NCI-H446 (cell line): ENCODE measurements at regions not wholly inside any gene's neighbourhood (a gene's known extent, or its start where the extent isn't known, plus 50 kb on each side); places are given as distances from the start of the nearest gene placed in this dataset.
"Not testable (repeated sequence)": the region's sequence is repeated elsewhere in the genome, so short reads cannot be mapped to it uniquely, and the experiment has no call there.

ENCODE experiments used
- DNase-seq, 2 experiments: peaks; one replicate each; lab custom pipeline; 2025; lab: John Stamatoyannopoulos, UW

- no peak for DNase-seq
Observed at GRCh38 chr12:126447346-126447745, 1382.1 kb downstream of the AACS start.

DNA sequence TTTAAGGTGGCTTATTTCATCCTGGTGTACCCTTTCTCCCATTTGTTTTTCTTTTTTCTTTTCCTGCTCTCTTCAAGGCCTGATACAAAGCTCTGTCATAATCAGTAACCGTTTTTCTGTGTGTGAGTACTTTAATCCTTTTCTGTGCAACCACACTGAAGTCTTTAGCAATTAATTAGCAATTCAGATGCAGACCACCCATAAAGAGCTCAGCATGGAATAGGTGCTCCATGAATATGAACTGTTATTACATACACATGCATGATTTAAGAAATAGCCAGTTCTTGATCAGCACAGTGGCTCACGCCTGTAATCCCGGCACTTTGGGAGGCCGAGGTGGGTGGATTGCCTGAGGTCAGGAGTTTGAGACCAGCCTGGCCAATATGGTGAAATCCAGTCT is 1386.6 kb downstream of the AACS start:
- DNase-seq = no peak

DNA sequence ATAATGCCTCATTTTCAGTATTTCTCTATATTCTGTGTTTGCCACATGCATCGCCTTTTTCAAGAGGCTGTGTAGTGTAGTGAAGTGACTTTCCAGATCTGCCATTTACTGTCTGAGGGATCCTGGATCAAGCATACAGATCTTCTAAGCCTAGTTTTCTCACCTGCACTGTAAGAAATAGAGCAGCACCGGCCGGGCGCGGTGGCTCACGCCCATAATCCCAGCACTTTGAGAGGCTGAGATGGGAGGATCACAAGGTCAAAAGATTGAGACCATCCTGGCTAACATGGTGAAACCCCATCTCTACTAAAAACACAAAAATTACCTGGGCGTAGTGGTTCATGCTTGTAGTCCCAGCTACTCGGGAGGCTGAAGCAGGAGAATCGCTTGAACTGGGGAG is 1387.5 kb downstream of the AACS start:
- DNase-seq = not testable (repeated sequence)

GRCh38 chr12:126454581-126454980 is 1389.3 kb downstream of the AACS start:
- DNase-seq = no peak

- DNase-seq = no peak
Observed at GRCh38 chr12:126457776-126458175, 1392.5 kb downstream of the AACS start.

GRCh38 chr12:126464153-126464552 is 1398.9 kb downstream of the AACS start:
- no peak for DNase-seq

- no peak for DNase-seq
Observed at GRCh38 chr12:126469211-126469610, 1404.0 kb downstream of the AACS start.

DNA sequence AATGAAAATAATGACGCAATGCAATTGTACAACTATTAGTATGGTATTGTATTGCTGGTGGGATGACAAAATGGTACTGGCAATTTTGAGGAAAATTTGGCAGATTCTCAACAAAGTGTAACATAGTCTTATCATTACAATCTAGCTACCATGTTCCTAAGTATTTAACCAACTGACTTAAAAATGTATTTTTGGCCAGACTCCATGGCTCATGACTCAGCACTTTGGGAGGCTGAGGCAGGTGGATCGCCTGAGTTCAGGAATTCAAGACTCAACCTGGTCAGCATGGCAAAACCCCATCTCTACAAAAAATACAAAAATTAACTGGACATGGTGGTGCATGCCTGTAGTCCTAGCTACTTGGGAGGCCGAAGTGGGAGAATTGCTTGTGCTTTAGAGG is 1409.5 kb downstream of the AACS start:
- DNase-seq = no peak

- no peak for DNase-seq
Observed at GRCh38 chr12:126480451-126480850, 1415.2 kb downstream of the AACS start.

DNA sequence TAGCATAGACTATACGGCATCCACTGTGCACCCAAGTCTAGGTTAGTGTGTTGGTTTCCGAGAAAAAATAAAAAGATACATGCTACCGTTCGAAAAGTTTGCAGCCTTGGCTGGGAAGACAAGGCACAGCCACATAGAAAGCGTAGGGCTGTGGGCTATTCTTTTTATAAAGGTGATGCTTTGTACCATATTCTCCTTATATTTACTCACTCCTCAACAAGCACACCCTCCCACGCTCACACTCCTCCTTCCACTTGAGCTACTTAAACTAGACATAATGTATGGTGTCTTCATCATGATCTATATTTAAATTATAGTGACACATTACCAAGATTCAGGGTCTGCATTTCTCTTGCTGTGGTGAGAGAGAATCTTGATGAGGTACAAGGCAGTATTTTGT is 1416.5 kb downstream of the AACS start:
- no peak for DNase-seq

DNA sequence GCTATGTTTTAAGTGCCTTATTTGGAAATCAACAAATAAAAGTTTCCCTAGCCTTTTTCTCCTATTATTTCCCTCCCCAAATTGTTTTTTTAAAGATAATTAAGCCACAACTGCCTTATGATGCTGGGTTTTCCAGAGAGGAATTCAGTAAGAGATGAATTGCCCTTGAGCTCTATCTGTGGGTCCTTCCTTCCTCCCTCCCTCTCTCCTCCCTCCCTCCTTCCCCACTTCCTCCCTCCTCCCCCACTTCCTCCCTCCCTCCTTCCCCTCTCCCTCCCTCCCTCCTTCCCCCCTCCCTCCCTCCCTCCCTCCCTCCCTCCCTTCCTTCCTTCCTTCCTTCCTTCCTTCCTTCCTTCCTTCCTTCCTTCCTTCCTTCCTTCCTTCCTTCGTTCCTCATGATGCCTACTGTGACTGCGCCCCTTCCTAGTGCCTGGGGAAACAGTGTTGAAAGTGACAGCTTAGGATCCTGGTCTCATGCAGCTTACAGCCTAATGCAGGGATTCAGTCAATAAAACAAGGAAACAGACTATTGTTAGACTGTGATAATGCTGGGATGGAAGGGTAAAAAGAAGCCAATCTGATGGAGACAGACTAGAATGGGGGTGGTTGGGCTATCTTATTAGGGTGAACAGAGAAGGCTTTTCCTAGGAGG is 1417.1 kb downstream of the AACS start:
- DNase-seq = no peak

DNA sequence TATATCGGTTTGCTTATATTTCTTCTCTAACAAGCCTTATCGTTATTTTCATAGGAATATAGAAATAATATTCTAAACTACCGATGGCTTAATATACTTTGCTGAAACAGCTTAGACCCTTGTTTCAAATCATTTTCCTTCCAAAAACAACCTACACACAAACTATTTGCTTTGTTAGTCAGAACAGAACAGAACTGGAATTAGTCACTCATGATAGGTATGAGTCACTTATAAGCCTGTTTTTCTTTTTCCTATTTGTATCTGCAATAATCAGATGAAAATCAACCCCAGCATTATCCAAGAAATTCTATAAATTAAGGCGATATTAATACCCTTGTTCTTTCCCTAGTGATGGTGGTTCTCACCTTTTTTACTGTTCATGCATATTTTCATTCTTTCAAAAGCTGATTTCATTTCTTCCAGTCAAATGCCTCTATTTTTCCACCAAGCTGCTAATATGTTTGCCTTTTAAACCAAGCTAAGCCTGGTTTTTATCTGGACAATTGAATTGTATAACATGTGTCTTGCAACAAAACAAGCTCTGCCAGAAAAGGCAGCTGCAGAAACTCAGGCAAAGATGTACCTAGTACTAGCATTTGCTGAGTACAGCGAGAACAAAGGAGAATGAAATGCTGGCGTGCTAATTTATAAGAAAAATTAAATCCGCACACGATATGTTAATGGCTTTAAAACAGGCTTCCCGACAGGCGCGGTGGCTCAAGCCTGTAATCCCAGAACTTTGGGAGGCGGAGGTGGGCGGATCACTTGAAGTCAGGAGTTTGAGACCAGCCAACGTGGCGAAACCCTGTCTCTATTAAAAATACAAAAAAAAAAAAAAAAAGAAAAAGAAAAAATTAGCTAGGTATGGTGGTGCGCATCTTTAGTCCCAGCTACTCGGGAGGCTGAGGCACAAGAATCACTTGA is 1418.2 kb downstream of the AACS start:
- no peak for DNase-seq

DNA sequence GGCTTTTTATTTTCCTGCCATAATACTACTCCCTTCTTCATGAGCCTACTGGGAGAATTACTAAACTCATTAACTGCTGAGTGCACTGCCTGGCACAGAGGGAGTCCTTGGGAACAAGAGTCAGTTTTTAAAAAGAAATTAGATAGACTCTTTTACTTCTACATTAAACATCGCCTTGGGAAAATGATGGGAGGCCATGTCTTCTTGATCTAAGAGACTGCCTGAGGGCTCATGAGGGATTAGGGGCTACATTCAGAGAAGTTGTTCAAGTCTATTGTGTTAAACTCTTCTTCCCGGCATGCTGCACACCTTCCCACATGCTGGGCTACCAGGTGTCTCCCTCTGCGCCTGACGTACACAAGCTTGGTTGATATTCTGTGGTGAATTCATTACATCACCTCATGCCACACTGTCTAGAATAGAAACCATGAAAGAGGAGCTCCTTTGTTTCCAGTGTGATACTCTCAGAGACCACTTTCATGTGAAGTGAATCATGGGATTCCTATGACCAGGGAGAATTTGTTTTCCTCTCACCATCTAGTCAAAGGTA is 1422.3 kb downstream of the AACS start:
- no peak for DNase-seq

- no peak for DNase-seq
Observed at GRCh38 chr12:126488806-126489205, 1423.6 kb downstream of the AACS start.

DNA sequence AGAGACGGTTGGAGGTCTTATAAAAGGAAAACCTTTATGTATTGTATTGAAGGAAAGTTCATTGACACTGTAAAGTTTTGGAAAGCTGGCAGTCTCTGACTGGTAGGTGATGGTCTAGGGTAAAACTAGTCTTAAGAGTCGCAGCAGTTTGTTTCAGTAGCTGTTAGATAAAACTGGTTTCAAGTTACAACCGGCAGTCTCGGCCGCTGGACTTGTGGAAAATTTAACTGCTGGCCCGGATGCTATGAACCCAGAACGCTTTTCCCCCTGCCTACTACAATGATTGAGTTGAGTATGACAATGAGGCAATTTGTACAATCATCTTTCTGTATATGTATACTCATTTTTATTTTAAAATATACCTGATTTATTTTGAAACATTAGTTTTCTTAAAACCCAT is 1426.9 kb downstream of the AACS start:
- DNase-seq = no peak

DNA sequence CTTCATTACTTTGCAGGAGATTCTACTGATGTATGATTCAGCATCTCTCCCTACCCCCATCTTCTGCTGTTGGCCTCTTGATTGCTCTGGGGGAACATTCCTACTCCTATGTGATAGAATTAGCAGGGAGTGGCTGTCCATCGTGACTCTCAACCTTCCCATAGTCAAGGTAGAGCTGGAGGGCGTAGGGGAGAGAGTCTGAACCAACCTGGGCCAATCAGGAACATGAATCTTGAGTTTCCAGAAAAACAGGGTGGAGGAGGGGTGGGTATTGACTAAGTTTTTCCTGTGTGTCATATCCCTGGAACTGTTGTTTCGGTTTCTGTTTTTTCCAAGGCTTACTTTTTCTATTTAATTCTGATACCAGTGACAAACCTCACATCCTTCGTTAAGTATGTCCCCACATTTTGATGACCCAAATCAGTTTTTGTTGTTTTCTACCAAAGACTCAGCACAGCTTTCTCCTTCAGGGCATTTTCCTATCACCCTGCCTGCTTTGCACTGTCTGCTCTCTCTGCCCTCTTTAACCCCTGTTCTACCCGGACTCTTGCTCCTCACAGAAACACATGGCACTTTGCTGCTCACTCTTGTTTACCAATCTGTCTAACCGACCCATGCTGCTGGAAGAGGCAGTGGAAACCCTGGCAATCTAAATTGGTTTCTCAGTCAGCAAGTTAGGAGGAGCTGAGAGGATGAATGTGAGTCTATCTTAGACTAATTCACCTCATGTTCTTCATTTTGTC is 1428.3 kb downstream of the AACS start:
- no peak for DNase-seq

DNA sequence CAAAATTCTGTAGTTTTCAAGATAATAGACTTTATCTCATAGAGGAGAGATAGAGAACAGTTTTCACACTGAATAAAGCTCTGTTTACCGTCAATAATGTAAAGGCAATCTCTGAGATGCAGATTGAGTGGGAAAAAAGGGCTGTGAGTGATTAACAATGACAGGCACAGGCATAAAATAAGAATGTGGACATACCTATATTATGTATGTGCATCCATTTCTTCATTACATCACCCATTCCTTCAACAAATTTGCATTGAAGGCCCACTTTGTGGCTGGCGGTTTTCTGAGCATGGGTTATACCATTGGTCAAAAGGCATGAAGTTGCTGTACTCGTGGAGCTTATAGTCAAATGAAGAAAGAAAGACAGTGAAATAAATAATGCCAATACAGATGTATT is 1431.0 kb downstream of the AACS start:
- DNase-seq = no peak

DNA sequence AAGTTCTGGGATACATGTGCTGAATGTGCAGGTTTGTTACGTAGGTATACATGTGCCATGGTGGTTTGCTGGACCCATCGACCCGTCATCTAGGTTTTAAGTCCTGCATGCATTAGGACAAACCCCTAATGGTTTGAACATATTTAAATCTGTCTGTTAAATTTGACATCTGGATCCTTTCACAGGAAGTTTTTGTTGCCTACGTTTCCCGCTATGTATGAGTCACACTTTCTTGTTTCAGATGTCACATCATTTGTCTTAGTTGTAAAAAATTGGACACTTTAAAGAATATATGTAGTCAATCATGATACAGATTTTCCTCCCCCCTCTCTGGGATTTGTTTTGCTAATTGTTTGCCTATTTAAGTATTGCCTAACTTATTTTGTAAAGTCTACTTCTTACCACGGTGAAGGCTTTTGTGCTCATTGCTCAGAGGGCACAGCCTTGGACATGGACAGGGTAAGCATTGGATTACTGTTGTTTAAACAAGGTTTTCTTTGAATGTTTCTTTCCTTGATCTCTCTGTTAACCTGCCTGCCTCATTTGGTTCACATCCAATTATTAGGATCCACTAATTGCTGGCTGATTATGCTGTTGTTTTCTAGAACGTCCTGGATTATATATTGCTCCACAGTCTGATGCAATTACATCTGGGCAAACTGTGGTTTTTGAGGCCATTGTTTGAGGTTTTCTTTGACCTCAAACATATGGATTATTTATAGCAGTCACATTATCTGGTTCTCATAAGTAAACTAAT is 1441.4 kb downstream of the AACS start:
- no peak for DNase-seq

DNA sequence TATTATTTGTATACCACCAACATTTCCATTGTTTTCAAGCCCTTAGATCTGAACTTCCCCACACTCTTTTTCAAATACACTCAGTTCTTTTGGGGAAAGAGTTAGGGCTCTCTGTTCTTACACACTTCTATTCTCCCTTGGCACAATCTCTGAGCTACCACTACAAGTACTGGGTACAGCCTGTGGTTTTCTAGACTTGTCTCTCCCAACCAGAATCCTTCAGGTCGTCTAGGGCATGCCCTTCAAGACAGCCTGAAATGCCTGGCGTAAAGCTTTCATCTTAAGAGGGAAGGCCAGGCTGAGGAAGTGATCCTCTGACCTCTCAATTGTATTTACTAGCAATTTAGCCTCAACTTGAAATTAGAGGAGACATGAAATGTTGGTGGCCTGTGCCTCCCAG is 1442.0 kb downstream of the AACS start:
- DNase-seq = no peak

DNA sequence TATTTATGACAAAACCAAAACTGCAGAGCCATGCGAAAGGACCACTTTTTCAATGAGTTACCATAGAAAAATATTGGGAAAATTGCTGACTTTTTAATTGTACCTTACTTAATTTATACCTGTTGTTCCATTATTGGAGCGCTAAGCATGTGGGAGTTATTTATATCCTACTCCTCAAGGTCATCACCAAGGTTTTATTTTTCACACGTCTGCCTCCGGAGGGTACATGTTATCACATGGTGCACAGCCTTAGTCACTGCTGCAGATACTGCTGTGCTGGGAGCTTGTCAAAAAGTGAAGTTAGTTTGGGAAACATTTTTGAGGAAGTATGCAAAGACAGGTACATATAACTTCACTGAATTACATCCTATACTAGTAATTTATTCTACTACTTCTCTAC is 1444.3 kb downstream of the AACS start:
- no peak for DNase-seq

GRCh38 chr12:126510630-126511029 is 1445.4 kb downstream of the AACS start:
- DNase-seq = no peak
